Neural progenitor cell (in vitro differentiated cells): ENCODE measurements at regions not wholly inside any gene's neighbourhood (a gene's known extent, or its start where the extent isn't known, plus 50 kb on each side); places are given as distances from the start of the nearest gene placed in this dataset.

Source experiments
- DNase-seq: peaks from one replicate; pipeline ENCODE4 v3.0.0-alpha.2; 2016; ENCODE audit warnings: low spot score
- H2AFZ ChIP-seq: fragments of 200-600 bp; sonication (generic); replicated peaks from 2 replicates; pipeline ENCODE4 v1.6.1; 2016; ENCODE audit warnings: antibody characterized with exemption
- H3F3A ChIP-seq: fragments of 200-600 bp; sonication (generic); 2 replicates; pipeline ENCODE4 v1.6.1; 2016; ENCODE audit warnings: antibody characterized with exemption, low read depth
- H3K27ac ChIP-seq: fragments of 200-600 bp; sonication (generic); 2 replicates; pipeline ENCODE4 v1.5.1; 2016; ENCODE audit warnings: mild to moderate bottlenecking
- H3K27me3 ChIP-seq: fragments of 200-600 bp; sonication (generic); 2 replicates; pipeline ENCODE4 v1.6.1; 2016; ENCODE audit warnings: mild to moderate bottlenecking, moderate library complexity
- H3K36me3 ChIP-seq: fragments of 200-600 bp; sonication (generic); 2 replicates; pipeline ENCODE4 v1.5.1; 2016
- H3K4me1 ChIP-seq: fragments of 200-600 bp; sonication (generic); 2 replicates; pipeline ENCODE4 v1.6.1; 2016; ENCODE audit warnings: mixed run types
- H3K4me2 ChIP-seq: fragments of 200-600 bp; sonication (generic); 2 replicates; pipeline ENCODE4 v1.6.1; 2016
- H3K4me3 ChIP-seq: fragments of 200-600 bp; sonication (generic); 2 replicates; pipeline ENCODE4 v1.5.1; 2016
- H3K79me2 ChIP-seq: fragments of 200-600 bp; sonication (generic); 2 replicates; pipeline ENCODE4 v1.6.1; 2016; ENCODE audit warnings: low read depth
- H3K9ac ChIP-seq: fragments of 200-600 bp; sonication (generic); 2 replicates; pipeline ENCODE4 v1.6.1; 2016
- H3K9me3 ChIP-seq: fragments of 200-600 bp; sonication (generic); 2 replicates; pipeline ENCODE4 v1.5.1; 2016; ENCODE audit warnings: low read depth
- H4K20me1 ChIP-seq: fragments of 200-600 bp; sonication (generic); 2 replicates; pipeline ENCODE4 v1.6.1; 2016; ENCODE audit warnings: low read depth
- H3K27ac Mint-ChIP-seq: 3 replicates; pipeline ENCODE4 v1.8.0; 2021; ENCODE audit warnings: mixed read lengths
- H3K27me3 Mint-ChIP-seq: 2 replicates; pipeline ENCODE4 v1.8.0; 2022; ENCODE audit warnings: low read depth, mild to moderate bottlenecking, inconsistent platforms, moderate library complexity, mixed read lengths; ENCODE audit not compliant: insufficient read depth
- H3K36me3 Mint-ChIP-seq: 3 replicates; pipeline ENCODE4 v1.8.0; 2021; ENCODE audit warnings: mixed read lengths
- H3K4me1 Mint-ChIP-seq: 3 replicates; pipeline ENCODE4 v1.8.0; 2021; ENCODE audit warnings: mixed read lengths
- H3K4me3 Mint-ChIP-seq: 3 replicates; pipeline ENCODE4 v1.8.0; 2021; ENCODE audit warnings: mild to moderate bottlenecking, moderate library complexity, mixed read lengths
- H3K9me3 Mint-ChIP-seq: 3 replicates; pipeline ENCODE4 v1.8.0; 2020; ENCODE audit warnings: mixed read lengths
- EZH2 ChIP-seq: fragments of 200-600 bp; sonication (generic); IDR thresholded peaks from 2 replicates; pipeline ENCODE4 v1.6.1; 2017; ENCODE audit warnings: antibody characterized with exemption, mild to moderate bottlenecking, moderate library complexity
- EZH2phosphoT487 ChIP-seq: fragments of 200-600 bp; sonication (generic); IDR thresholded peaks from 2 replicates; pipeline ENCODE4 v1.6.1; 2017; ENCODE audit warnings: antibody characterized with exemption
- TF ChIP-seq, protein P1 (sequence below): fragments of 200-600 bp; sonication (generic); IDR thresholded peaks from 2 replicates; pipeline ENCODE4 v1.5.1; 2017; ENCODE audit warnings: antibody characterized with exemption, mild to moderate bottlenecking

GRCh38 chr14:97280526-97280925 is 483.3 kb downstream of the VRK1 start:
- no peak overlapping the region for H3K4me3 Mint-ChIP-seq
- Histone ChIP-seq H3F3A (peaks cover 9% of the 10 kb centered on the region), H2AFZ (no peak overlapping the region), H3K4me2 (no peak overlapping the region), H3K4me3 (no peak overlapping the region), H3K9me3 (no peaks in the 10 kb centered on the region), H3K79me2 (no peaks in the 10 kb centered on the region), H3K27ac (no peak overlapping the region), H3K36me3 (no peaks in the 10 kb centered on the region), H3K9ac (no peak overlapping the region), H3K4me1 (peaks cover 8% of the 10 kb centered on the region), H4K20me1 (no peaks in the 10 kb centered on the region), H3K27me3 (no peaks in the 10 kb centered on the region)
- TF ChIP-seq, protein P1, sequence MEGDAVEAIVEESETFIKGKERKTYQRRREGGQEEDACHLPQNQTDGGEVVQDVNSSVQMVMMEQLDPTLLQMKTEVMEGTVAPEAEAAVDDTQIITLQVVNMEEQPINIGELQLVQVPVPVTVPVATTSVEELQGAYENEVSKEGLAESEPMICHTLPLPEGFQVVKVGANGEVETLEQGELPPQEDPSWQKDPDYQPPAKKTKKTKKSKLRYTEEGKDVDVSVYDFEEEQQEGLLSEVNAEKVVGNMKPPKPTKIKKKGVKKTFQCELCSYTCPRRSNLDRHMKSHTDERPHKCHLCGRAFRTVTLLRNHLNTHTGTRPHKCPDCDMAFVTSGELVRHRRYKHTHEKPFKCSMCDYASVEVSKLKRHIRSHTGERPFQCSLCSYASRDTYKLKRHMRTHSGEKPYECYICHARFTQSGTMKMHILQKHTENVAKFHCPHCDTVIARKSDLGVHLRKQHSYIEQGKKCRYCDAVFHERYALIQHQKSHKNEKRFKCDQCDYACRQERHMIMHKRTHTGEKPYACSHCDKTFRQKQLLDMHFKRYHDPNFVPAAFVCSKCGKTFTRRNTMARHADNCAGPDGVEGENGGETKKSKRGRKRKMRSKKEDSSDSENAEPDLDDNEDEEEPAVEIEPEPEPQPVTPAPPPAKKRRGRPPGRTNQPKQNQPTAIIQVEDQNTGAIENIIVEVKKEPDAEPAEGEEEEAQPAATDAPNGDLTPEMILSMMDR: no peak
- no peak for TF ChIP-seq EZH2phosphoT487
- no peak for TF ChIP-seq EZH2
- H3K27ac Mint-ChIP-seq: no peak overlapping the region
- no peak for DNase-seq
- H3K27me3 Mint-ChIP-seq: peaks cover 8% of the 10 kb centered on the region
- H3K36me3 Mint-ChIP-seq: no peaks in the 10 kb centered on the region
- peaks cover 36% of the 10 kb centered on the region for H3K4me1 Mint-ChIP-seq
- H3K9me3 Mint-ChIP-seq: no peaks in the 10 kb centered on the region

DNA sequence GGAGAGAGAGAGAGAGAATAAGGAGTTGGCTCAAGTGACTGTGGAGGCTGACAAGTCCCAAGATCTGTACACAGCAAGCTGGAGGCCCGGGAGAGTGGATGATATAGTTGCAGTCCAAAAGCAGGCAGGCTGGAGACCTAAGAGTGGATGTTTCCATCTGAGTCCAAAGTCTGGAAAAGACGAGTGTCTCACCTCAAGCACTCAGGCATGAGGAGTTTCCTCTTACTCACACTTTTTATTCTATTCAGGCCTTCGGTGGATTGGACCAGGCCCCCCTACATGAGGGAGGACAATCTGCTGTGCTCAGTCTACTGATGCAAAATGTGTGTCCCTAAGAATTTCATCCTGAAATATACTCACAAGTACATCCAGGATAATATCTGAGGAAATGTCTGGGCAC is 484.6 kb downstream of the VRK1 start:
- H3K9me3 ChIP-seq: no peaks in the 10 kb centered on the region
- H3K4me3 ChIP-seq: no peak overlapping the region
- no peak for DNase-seq
- Mint-ChIP-seq H3K9me3 (no peaks in the 10 kb centered on the region), H3K27me3 (peaks cover 2% of the 10 kb centered on the region), H3K36me3 (no peaks in the 10 kb centered on the region), H3K4me3 (no peak overlapping the region), H3K4me1 (peaks cover 32% of the 10 kb centered on the region), H3K27ac (no peak overlapping the region)
- H3K4me2 ChIP-seq: no peak overlapping the region
- TF ChIP-seq EZH2 (no peak), EZH2phosphoT487 (no peak)
- TF ChIP-seq, protein P1: no peak
- H3K27ac ChIP-seq: no peak overlapping the region
- H4K20me1 ChIP-seq: no peaks in the 10 kb centered on the region
- no peaks in the 10 kb centered on the region for H3K79me2 ChIP-seq
- no peak overlapping the region for H2AFZ ChIP-seq
- H3F3A ChIP-seq: peaks cover 9% of the 10 kb centered on the region
- no peaks in the 10 kb centered on the region for H3K36me3 ChIP-seq
- H3K27me3 ChIP-seq: no peaks in the 10 kb centered on the region
- H3K4me1 ChIP-seq: peaks cover 8% of the 10 kb centered on the region
- H3K9ac ChIP-seq: no peak overlapping the region

- Mint-ChIP-seq H3K9me3 (no peaks in the 10 kb centered on the region), H3K4me3 (no peak overlapping the region), H3K36me3 (no peaks in the 10 kb centered on the region), H3K27me3 (peaks cover 2% of the 10 kb centered on the region), H3K27ac (no peak overlapping the region), H3K4me1 (peaks cover 26% of the 10 kb centered on the region)
- no peak for TF ChIP-seq EZH2
- no peak for TF ChIP-seq EZH2phosphoT487
- Histone ChIP-seq H3K36me3 (no peaks in the 10 kb centered on the region), H3K27me3 (no peaks in the 10 kb centered on the region), H3K4me3 (no peak overlapping the region), H3K9ac (no peak overlapping the region), H3K9me3 (no peaks in the 10 kb centered on the region), H4K20me1 (no peaks in the 10 kb centered on the region), H3F3A (peaks cover 7% of the 10 kb centered on the region), H3K4me2 (no peak overlapping the region), H3K27ac (no peak overlapping the region), H3K4me1 (peaks cover 7% of the 10 kb centered on the region), H2AFZ (no peak overlapping the region), H3K79me2 (no peaks in the 10 kb centered on the region)
- no peak for DNase-seq
Measured at GRCh38 chr14:97282210-97283004, 485.2 kb downstream of the VRK1 start.

GRCh38 chr14:97283005-97283403 is 485.8 kb downstream of the VRK1 start:
- H3K4me3 ChIP-seq: no peak overlapping the region
- H3K9me3 Mint-ChIP-seq: no peaks in the 10 kb centered on the region
- H3K79me2 ChIP-seq: no peaks in the 10 kb centered on the region
- H3K4me2 ChIP-seq: no peak overlapping the region
- H3K27me3 Mint-ChIP-seq: peaks cover 5% of the 10 kb centered on the region
- H3K4me1 Mint-ChIP-seq: peaks cover 20% of the 10 kb centered on the region
- no peak overlapping the region for H3K27ac Mint-ChIP-seq
- H3F3A ChIP-seq: peaks cover 3% of the 10 kb centered on the region
- no peak overlapping the region for H3K27ac ChIP-seq
- H3K9me3 ChIP-seq: no peaks in the 10 kb centered on the region
- no peaks in the 10 kb centered on the region for H4K20me1 ChIP-seq
- no peak for DNase-seq
- H2AFZ ChIP-seq: no peak overlapping the region
- H3K36me3 ChIP-seq: no peaks in the 10 kb centered on the region
- H3K4me3 Mint-ChIP-seq: no peak overlapping the region
- no peaks in the 10 kb centered on the region for H3K27me3 ChIP-seq
- no peak overlapping the region for H3K9ac ChIP-seq
- H3K36me3 Mint-ChIP-seq: no peaks in the 10 kb centered on the region
- no peak for TF ChIP-seq EZH2phosphoT487
- TF ChIP-seq, protein P1: no peak
- no peak for TF ChIP-seq EZH2
- peaks cover 2% of the 10 kb centered on the region for H3K4me1 ChIP-seq
